HG03432 (cell line): ENCODE measurements at regions not wholly inside any gene's neighbourhood (a gene's known extent, or its start where the extent isn't known, plus 50 kb on each side); places are given as distances from the start of the nearest gene placed in this dataset.
"Not testable (repeated sequence)": the region's sequence is repeated elsewhere in the genome, so short reads cannot be mapped to it uniquely, and the experiment has no call there.

Source experiments
- ATAC-seq: cut with Tn5 transposase; IDR thresholded peaks from one replicate; pipeline ENCODE4 v1.9.1; 2021; ENCODE audit warnings: mild to moderate bottlenecking, moderate library complexity; ENCODE audit not compliant: unreplicated experiment

DNA sequence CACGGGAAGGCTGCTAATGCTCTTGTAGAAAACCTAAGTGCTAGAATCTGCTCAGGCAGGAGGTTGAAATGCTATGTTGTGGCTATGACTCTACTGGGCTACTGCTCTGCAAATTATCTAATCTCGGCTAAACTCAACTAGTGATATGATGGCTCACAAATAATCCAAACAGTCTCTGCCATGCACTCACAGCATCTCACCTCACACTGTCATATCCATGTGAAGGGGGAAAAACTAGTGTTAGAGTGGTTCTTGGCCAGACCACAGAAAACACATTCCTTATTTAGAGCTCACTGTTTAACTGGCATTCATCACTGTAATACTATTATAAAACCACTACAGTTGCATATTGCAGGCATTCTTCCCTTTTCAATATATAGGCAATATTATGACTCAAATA, 81.8 kb upstream of the DST start:
- no peak for ATAC-seq

DNA sequence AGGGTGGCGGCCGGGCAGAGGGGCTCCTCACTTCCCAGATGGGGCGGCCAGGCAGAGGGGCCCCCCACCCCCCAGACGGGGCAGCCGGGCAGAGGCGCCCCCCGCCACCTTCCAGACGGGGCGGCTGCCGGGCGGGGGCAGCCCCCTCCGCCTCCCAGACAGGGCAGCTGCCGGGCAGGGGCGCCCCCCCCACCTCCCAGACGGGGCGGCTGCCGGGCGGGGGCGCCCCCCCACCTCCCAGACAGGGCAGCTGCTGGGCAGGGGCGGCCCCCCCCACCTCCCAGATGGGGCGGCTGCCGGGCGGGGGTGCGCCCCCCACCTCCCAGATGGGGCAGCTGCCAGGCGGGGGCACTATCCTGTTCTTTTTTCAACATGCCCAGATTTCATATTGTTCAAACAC, 78.2 kb upstream of the DST start:
- ATAC-seq: no peak

DNA sequence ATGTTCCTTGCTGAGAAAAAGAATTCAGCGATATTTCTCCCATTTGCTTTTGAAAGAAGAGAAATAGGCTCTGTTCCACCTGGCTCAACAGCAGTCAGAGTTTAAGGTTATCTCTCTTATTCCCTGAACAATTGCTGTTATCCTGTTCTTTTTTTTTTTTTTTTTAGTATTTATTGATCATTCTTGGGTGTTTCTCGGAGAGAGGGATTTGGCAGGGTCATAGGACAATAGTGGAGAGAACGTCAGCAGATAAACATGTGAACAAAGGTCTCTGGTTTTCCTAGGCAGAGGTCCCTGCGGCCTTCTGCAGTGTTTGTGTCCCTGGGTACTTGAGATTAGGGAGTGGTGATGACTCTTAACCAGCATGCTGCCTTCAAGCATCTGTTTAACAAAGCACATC, 77.5 kb upstream of the DST start:
- not testable (repeated sequence) for ATAC-seq

DNA sequence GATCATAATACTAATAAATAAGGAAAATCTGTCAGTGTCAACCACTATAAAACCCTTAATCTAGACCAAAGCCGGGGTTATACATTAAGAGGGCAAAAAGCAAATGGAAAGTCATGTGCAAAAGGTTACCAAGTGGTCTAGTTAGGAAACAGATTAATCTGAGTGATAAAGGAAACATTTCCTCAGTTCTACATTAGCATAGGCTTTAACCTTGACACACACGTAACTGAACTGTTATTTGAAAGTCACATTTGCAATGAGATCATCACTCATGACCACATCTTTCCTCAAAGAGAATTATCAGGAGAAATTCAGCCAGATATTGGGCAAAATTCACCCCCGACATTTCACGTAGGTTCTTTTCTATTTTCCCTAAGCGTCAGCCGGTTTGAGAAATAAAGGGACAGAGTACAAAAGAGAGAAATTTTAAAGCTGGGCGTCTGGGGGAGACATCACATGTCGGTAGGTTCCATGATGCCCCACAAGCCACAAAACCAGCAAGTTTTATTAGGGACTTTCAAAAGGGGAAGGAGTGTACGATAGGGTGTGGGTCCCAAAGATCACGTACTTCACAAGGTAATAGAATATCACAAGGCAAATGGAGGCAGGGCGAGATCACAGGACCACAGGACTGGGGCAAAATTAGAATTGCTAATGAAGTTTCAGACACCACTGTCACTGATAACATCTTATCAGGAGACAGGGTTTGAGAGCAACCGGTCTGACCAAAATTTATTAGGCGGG, 76.8 kb upstream of the DST start:
- ATAC-seq: not testable (repeated sequence)

DNA sequence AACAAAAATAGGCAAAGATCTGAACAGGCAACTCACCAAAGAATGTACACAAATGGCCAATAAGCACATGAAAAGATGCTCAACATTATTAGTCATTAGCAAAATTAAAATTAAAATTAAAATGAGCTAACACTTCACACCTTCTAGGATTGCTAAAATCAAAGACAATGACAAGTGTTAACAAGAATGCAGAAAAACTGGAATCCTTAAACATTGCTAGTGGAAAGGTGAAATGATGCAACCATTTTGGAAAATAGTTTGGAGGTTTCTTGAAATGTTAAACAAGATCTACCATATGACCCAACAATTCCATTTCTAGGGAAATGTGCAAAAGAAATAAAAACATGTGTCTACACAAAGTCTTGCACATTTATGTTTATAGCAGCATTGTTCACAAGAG, 75.5 kb upstream of the DST start:
- ATAC-seq: no peak

DNA sequence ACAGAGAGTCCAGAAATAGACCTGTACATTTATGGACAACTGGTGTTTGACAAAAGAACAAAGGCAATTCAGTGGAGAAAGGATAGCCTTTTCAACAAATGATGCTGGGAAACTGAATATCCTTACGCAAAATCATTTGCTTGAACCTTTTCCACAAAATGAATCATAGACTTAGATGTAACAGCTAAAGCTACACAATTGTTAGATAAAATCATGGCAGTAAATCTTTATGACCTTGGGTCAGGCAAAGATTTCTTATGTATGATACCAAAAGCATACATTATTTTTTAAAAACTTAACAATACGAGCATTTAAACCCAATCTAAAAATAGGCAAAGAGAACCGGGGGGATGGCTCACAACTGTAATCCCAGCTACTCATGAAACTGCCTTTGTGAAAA, 73.5 kb upstream of the DST start:
- ATAC-seq: no peak

DNA sequence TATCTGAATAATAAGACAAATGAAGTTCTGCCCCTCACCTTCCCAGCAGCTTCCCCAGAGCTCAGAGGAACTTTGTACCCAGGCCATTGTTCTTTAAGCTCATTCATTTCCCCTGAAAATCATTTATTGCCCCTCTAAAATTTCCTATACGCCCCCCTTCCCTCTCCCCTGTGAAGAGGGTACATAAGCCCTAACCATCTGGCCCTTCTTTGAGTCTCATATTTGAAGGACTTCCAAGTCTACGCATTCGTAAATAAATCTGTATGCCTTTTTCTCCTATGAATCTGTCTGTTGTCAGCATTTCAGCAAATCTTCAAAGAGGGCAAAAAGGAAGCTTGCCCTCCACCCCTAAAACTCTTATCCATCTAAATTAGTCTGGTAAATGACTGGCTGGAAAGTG, 73.1 kb upstream of the DST start:
- no peak for ATAC-seq

DNA sequence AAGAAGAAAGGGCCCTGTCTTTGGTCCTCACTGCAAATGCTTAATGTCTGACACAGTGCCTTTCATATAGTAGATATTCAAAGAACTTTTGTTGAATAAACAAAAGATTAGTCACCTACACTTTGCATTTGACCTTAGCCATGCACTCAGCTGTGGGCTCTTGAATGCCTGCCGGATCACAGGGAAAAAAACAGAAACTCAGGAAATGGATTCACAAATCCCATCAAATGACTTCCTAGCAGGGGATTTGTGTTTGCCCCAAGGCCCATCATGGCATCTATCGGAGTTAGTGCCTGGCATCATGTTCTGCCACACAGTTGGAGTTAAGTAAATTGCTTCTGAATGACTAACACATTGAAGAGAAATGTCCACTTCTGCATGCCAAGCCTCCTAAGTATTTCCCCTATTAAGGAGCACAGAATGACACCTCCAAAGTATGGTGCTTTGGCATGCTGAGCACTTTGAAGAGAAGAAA, 72.3 kb upstream of the DST start:
- ATAC-seq: no peak

DNA sequence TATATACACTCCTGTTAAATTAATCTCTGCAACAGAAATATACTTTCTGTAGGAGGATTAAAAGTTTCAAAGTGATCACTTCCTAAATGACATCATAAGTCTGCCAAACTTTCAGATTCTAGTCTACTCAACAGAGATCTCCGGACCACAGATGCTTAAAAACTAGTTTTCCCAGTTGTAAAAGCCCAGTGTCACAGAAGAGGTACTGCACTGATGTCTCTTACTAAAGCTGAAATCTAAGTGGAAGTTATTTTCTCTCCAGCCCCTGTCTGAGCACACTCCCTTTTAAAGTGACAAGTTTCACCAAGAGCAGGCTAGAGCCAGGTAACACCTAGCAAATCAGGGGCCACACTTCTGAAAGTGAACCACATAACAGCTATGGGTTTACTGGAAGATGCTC, 71.6 kb upstream of the DST start:
- peak; percentile 49 for ATAC-seq

DNA sequence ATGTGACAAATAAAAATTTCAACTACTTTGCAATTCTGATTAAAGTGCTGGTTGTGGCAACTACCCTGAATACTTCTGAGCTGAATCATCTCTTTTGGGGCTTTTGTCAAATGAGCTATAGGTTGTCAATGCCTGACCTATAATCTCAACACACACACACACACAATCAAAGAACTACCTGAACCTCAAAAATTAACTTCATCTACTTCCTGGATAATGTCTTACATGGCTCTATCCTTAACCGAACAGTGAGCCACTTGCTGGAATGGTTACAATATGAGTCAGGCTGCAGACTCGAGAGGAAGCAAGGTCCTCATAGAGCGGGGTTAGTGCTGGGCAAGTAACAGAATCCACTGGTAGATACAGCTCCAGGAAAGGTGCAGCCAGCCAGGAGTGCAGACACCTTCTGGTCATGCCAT, 70.6 kb upstream of the DST start:
- peak; percentile 44 for ATAC-seq

DNA sequence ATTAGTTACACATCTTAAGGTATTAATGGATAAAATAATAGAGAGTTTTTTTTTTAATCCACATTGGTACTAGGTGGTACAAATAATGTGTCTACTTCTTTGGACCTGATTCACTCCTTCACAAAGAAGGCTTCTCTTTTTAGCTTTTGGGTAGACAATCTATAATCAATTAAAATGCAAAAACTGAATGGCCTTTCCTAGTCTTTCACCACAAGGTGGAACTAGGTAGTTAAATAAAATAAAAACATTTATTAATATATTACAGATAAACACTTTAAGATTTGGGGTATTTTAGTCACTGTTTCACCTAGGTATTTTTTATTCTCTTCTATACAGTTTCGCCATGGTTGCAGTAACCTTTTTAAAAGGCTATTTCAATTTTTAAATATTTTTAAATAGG, 68.3 kb upstream of the DST start:
- ATAC-seq: no peak

DNA sequence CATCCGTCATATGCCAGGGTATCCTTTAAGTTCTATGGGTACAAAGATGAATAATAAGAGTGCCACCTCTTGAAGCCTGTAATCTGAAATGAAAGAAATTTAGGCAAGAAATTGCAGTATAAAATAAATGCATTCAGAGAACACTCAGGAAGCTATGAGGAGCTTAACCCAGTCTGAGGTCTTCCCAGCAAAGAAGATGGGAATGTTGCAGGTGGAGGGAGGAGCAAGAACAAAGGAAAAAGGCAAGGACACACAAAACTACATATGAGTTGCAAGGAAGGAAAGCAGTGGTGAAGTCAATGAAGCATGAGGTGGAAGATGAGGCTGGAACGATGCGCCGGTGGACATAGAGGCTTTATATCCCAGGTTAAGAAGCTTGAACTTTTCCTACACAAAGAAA, 67.0 kb upstream of the DST start:
- ATAC-seq: no peak

DNA sequence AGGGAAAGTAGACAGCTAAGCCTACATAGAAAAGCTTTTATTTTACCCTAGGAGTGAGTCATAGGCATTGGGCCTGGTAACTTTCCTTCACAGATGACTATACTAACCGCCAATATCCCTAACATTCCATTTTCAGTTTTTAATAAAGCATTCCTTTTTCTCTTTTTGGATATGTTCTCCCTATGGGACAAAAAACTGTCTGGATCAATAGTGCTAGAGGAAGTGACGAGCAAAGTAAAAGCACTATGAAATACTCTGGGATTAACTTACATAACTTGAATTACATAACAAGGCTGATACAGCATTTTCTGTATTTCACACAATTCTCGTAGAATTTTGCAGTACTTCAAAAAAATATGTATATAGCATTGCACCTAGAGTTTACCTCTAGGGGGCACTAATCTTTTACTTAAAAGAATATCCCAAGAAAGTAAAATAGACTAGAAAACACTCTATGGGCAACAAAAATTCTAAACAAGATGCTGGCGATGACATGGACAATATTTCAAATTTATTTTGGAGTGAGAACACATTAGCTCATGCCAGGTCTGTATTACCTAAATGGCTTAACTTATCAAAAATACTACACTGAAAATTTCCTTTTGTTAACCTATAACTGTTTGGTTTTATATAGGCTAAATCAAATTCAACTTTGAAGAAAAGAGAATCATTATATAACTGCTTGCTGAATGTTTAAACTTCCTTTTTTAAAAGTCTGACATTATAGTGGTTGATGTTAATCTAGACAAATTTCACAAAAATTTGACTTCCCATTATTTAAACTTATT, 66.3 kb upstream of the DST start:
- no peak for ATAC-seq

DNA sequence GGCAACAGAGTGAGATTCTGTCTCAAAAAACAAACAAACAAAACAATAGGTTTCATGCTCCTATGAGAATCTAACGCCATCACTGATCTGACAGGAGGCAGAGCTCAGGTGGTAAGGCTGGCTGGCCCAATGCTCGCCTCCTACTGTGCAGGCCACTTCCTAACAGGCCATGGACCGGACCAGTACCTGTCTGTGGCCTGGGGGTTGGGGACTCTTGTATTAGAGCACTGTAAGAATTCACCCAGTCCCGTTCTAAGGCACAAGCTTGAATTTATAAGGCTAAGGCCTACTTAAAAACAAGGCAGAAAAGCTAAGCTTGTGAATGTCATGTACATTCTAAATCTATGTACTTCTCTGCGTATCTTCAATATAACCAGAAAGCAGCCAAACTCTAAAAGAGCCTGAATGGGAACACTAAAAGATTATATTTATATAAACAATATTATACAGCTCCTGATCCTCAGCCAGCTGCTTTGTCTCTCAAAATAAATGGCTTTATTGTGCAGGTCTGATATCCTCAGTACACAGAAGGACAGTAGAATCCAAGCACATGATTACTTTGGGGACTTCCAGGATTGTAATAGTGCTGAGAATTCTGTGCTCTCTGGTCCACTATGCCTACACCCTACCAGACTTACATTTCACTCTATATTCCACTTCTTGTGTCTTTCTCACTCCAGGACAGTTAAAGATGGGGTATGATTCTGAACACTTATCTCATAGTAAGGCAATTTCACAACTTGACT, 64.5 kb upstream of the DST start:
- no peak for ATAC-seq

DNA sequence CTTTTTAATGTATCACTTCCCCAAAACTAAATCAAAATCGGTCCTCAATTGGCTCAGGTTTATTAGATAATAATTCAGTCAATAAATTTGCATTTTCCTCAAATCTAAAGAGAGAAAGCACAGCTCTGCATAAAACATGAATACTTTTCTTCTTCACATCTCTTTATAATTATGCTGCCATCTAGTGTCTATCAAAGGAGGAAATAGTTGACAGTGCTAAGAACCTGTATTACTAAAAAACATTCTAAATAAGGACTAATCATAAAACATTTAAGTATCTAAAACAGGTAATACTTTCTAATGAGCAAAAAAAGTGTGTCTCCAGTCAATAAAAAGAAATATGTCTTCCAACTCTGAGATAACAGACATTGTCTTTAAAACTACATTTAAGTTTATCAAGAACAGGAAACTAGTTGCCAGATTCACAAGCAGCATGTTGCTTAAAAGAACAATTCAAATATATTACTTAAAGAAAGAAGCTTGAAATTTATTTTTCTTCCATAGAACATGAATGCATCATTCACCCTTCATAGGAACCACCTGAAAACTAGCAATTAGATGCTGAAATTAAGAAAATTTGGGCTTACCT, 56.5 kb upstream of the DST start:
- ATAC-seq: no peak

DNA sequence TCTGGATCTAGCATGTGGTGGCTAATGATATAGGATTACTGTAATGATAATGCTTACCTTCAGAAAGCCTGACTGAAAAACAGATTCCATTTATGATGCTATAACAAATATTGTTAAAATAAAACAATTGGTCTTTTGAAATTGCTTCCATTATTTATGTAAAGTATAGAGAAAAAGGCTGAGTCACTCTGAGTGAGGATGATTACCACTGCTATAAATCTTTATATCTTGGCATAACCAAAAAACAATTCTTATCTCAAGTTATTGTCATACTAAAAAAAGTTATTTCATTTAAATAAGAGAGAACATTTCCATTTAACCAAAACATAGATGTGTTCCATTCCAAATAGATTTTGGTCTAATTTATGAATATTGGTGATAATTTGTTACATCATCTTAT, 53.0 kb upstream of the DST start:
- ATAC-seq: no peak

DNA sequence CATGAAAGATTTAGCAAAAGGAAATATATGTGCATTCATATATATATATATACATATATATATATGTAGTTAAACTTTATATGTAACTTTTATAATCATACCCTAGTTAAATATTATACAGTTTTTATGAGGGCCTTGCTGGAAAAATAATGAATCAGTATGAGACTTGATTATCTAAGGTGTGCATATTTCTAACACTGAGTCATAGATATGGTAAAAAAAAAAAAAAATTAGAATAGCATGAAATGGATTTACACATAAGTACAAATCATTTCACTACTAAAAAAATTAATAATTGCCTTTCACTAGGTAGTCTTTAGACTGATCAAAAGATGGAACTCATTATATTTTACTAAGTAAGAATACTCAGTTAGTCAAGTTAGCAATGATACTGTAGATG, 51.3 kb upstream of the DST start:
- ATAC-seq: no peak

DNA sequence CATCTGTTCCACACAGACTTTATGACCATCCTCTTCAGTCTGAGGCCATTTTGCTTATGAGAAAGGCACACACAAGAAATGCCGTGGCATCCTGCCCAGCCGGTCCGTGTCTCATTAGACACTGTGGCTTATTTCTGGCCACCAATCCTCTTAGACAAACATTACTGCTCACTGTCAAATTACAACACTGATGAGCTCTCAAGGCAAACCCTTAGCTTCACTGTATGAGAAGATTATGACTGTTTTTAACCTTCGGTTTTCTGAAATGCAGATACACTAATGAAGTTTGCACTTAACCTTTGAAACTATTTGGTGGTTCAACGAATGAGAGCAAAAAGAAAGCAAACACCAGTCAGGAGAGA, 50.5 kb upstream of the DST start:
- no peak for ATAC-seq

DNA sequence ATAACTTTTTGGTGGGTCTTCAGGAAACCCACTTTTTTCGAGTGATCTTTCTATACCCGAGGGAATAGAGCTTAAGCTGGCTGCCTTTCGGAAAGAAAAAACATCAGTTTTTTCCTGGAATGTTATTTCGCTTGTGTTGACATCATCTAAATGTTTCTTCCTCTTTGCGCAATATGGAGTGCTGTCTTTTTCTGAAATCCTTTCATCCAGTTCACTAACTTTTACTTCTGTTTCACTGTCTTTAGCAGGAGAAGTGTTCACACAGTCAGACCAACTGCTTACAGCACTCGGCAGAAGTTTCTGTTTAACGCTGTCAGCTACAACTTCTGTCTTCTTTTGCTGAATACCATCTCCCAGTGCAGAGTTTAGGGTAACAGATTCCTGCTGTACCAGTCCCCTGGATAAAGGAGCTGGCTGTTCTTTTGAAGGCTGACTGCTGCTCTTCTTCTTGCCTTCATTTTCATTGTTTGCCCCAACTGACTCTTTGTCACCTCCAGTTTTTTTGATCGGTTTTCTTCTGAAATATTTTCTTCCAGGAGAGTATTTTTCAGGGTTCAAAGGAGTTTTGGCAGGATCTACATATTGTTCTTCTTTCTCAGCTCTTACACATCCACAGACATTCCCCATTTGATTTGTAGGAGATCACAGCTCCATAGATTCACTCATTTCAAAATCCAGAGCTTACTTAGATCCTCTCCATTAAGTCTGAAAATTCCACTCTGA, 50.0 kb upstream of the DST start:
- no peak for ATAC-seq
